Kidney epithelial cell (primary cell): ENCODE measurements at regions not wholly inside any gene's neighbourhood (a gene's known extent, or its start where the extent isn't known, plus 50 kb on each side); places are given as distances from the start of the nearest gene placed in this dataset.
"Not testable (repeated sequence)": the region's sequence is repeated elsewhere in the genome, so short reads cannot be mapped to it uniquely, and the experiment has no call there.

Source experiments
- DNase-seq: peaks from one replicate; pipeline ENCODE4 v3.0.0-alpha.2; 2010; ENCODE audit warnings: low read depth
- H3K27me3 ChIP-seq: 2 replicates; pipeline ENCODE4 v1.6.0; 2011; ENCODE audit warnings: low read length; ENCODE audit not compliant: control insufficient read depth, insufficient read depth
- H3K36me3 ChIP-seq: 2 replicates; pipeline ENCODE4 v1.5.1; 2011; ENCODE audit warnings: low read length; ENCODE audit not compliant: control insufficient read depth, insufficient read depth
- H3K4me3 ChIP-seq: 2 replicates; pipeline ENCODE4 v1.5.1; 2011; ENCODE audit warnings: low read depth, mild to moderate bottlenecking, control low read depth, low read length
- TF ChIP-seq, protein P1 (sequence below): IDR thresholded peaks from 2 replicates; pipeline ENCODE4 v1.5.1; 2011; ENCODE audit warnings: mild to moderate bottlenecking, moderate library complexity, low read length, control low read depth, inconsistent platforms; ENCODE audit not compliant: insufficient read depth, poor library complexity, severe bottlenecking

DNA sequence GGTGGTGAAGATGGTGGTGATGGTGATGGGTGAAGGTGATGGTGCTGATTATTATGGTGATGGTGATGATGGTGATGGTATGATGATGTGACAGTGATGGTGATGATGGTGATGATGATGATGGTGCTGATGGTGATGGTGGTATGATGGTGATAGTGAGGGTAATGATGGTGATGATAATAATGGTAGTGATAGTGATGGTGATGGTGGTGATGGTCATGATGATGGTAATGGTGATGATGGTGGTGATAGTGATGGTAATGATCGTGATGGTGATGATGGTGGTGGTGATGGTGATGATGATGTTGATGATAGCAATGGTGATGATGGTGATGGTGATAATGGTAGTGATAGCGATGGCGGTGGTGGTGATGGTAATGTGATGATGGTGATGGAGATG lies 197.9 kb upstream of the ALG10B start:
- no peak for DNase-seq
- no peak overlapping the region for H3K4me3 ChIP-seq
- TF ChIP-seq, protein P1, sequence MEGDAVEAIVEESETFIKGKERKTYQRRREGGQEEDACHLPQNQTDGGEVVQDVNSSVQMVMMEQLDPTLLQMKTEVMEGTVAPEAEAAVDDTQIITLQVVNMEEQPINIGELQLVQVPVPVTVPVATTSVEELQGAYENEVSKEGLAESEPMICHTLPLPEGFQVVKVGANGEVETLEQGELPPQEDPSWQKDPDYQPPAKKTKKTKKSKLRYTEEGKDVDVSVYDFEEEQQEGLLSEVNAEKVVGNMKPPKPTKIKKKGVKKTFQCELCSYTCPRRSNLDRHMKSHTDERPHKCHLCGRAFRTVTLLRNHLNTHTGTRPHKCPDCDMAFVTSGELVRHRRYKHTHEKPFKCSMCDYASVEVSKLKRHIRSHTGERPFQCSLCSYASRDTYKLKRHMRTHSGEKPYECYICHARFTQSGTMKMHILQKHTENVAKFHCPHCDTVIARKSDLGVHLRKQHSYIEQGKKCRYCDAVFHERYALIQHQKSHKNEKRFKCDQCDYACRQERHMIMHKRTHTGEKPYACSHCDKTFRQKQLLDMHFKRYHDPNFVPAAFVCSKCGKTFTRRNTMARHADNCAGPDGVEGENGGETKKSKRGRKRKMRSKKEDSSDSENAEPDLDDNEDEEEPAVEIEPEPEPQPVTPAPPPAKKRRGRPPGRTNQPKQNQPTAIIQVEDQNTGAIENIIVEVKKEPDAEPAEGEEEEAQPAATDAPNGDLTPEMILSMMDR = no peak
- H3K27me3 ChIP-seq = no peaks in the 10 kb centered on the region
- no peaks in the 10 kb centered on the region for H3K36me3 ChIP-seq

DNA sequence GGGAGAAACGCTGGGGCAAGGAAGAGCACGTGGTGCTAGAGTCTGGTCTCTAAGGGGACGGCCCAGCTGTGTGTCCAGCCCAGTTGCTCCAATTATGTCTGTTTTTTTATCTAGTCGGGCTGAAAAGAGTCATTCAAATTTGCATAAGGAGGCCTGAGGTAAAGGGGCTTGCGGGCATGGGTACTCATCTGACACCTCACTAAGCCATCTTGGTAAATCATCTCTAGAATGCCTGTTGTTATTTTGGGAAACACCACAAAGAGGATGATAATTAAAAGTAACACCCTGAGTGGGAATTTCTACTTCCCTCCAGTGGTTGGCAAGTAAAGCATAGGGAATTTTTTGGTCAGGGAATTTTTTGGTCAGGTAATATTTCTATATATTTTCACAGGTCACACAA lies 196.1 kb upstream of the ALG10B start:
- Histone ChIP-seq H3K27me3 (no peaks in the 10 kb centered on the region), H3K4me3 (no peak overlapping the region), H3K36me3 (no peaks in the 10 kb centered on the region)
- no peak for DNase-seq
- TF ChIP-seq, protein P1 = no peak

DNA sequence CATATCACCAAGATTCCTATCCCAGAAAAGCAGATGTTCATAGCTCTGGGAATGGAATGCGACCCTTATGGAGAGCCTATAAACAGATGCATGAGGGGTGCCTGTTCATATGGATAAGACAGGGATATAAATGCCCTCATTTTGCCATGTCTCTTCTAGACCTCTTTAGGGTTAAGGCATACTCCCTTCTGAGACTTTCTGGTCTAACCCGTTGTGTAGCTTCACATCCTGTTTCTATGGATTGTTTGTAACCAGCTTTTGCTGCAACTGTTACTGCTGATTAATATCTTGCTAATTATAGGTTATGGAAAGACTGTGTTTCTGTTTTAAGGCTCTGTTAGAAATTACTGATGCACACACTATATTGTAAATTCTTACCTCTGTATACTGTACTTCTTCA lies 193.5 kb upstream of the ALG10B start:
- not testable (repeated sequence) for H3K27me3 ChIP-seq, H3K36me3 ChIP-seq, DNase-seq, H3K4me3 ChIP-seq

DNA sequence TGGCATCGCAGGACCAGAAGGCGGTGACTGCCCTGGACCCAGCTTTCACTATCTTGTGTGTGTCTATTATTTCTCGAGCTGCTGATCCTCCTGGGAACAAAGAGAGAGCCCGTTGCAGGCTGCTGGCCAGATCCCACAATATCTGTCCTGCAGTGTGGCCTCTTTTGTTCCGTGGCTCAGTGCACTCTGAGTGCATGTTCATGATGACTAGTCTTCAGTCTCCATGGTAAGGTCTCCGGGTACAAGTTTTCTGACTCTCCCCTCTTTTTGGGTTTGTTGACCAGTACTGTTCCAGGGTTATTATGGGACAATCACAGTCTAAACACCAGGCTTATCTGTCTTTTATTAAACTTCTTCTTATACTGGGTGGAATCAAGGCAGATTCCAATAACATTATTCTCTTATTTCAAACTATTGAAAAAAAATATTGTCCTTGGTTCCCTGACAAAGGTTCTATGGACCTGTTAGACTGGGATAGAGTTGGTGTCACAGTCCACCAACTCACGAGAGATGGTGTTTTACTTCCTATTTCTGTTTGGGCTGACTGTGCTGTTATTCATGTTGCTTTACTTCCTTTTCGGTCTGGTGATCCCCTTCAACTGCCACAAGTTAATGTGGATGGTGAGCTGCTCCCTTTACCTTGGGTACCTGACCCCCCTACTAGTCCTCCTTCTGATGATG lies 192.9 kb upstream of the ALG10B start:
- DNase-seq = no peak
- Histone ChIP-seq H3K36me3 (no peaks in the 10 kb centered on the region), H3K4me3 (no peak overlapping the region), H3K27me3 (no peaks in the 10 kb centered on the region)
- TF ChIP-seq, protein P1 = no peak

DNA sequence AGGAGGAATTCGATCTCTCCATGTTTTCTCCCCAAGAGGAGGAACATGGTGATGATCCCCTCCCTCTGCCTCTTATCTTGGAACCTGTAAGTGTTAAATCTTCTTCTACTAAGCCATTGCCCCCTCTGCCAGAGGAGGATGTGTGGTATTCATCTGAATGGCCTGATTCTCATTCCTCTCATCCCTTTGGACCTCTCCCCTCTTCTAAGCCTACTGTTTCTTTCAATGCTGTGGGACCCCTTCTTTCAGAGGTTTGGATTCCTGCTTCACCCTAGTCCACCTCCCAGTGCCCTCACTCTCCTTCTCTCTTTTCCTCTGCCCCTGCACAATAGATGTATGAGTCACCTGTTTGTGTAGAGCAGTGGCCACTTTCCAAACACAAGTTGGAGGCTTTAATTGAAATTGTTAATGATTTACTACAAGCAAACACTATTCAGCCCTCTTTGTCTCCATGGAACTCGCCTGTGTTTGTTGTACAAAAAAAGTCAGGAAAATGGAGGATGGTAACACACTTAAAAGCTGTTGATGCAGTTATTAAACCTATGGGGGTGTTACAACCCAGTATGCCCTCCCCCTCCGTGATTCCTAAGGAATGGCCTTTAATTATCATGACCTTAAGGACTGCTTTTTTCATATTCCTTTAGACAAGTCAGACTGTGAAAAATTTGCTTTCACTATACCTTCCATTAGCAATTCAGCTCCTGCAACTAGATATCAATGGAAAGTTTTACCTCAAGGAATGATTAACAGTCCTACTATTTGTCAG lies 192.1 kb upstream of the ALG10B start:
- Histone ChIP-seq H3K36me3 (no peaks in the 10 kb centered on the region), H3K27me3 (no peaks in the 10 kb centered on the region), H3K4me3 (no peak overlapping the region)
- no peak for DNase-seq
- TF ChIP-seq, protein P1 = no peak

DNA sequence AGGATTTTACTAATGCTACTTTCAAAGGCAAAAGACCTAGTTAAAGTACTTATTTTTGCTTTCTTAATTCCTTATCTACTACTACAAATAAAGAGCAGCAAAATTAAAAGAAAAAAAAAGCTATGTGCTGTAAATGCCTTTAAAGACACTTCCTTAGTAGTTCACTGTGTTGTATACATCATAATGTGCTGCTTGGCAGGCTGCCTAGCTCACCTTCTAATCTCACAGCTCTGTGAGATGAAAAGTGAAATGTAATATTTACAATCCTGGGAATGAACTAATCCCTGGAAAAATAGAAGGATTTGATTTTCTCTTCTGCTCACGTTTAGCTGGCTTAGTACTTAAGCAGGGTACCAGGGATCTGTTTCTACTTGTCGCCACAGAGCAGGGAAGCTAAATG lies 184.4 kb upstream of the ALG10B start:
- H3K36me3 ChIP-seq = no peaks in the 10 kb centered on the region
- TF ChIP-seq, protein P1 = no peak
- H3K4me3 ChIP-seq = no peak overlapping the region

More for the DNA sequence above, 184.4 kb upstream of the ALG10B start:
- no peaks in the 10 kb centered on the region for H3K27me3 ChIP-seq
- DNase-seq = no peak
